ENCODE measurements at regions not wholly inside any gene's neighbourhood (a gene's known extent, or its start where the extent isn't known, plus 50 kb on each side); places are given as distances from the start of the nearest gene placed in this dataset.
A peak's percentile ranks its signal among the peaks of the same experiment; 100 is the strongest.

- peak; percentile 76 for TF ChIP-seq PATZ1 (tag by site-specific recombination; IDR thresholded peaks at IDR 0.05)
- TF ChIP-seq ZNF561 (tag by site-specific recombination; IDR thresholded peaks at IDR 0.05; ENCODE audit: borderline replicate concordance): peak; percentile 87
Measured at GRCh38 chr1:231106347-231106746, 55.5 kb upstream of the TRIM67 start (continued).

- no peak overlapping the region for H3K27ac ChIP-seq (ENCODE audit: extremely low read depth, low read depth, low read length)
- H3K9me3 ChIP-seq (ENCODE audit: control insufficient read depth, insufficient read depth, low read depth, low read length): no peaks in the 10 kb centered on the region
- ChIA-PET CTCF (interaction anchor here (0.7 to 0.8 kb wide), 2 partner anchors 11 to 13 kb away, joined by 3 read pairs; no protein-coding TSS in a partner anchor), POLR2A (no interaction called here)
- TF ChIP-seq ZNF10 (tag by site-specific recombination; IDR thresholded peaks at IDR 0.05) (peak; percentile 87), ZNF132 (tag by site-specific recombination; IDR thresholded peaks at IDR 0.05; ENCODE audit: borderline replicate concordance) (no peak)
- H3K4me1 ChIP-seq (ENCODE audit: control insufficient read depth, insufficient read depth, low read length): peaks cover 10% of the 10 kb centered on the region
- no peaks in the 10 kb centered on the region for H3K36me3 ChIP-seq (ENCODE audit: control insufficient read depth in 2 of 2, insufficient read depth in 1 of 2, low read length in 2 of 2)
- no peak overlapping the region for H3K4me3 ChIP-seq (ENCODE audit: low read depth, low read length)
Measured at GRCh38 chr1:231104917-231105316, 56.9 kb upstream of the TRIM67 start.

- Histone ChIP-seq H3K27ac (ENCODE audit: extremely low read depth, low read depth, low read length) (no peak overlapping the region), H3K4me3 (ENCODE audit: low read depth, low read length) (no peak overlapping the region), H3K4me1 (ENCODE audit: control insufficient read depth, insufficient read depth, low read length) (peaks cover 10% of the 10 kb centered on the region), H3K36me3 (ENCODE audit: control insufficient read depth in 2 of 2, insufficient read depth in 1 of 2, low read length in 2 of 2) (no peaks in the 10 kb centered on the region), H3K9me3 (ENCODE audit: control insufficient read depth, insufficient read depth, low read depth, low read length) (no peaks in the 10 kb centered on the region)
- TF ChIP-seq BCL11A (tag by site-specific recombination; IDR thresholded peaks at IDR 0.05; ENCODE audit: low read depth): no peak
- POLR2A ChIA-PET: no interaction called here
- CTCF ChIA-PET: no interaction called here
Measured at GRCh38 chr1:231103961-231104360, 57.9 kb upstream of the TRIM67 start.

GRCh38 chr1:231099996-231100767, 60.1 kb upstream of the FAM89A start:
- Histone ChIP-seq H3K4me3 (ENCODE audit: low read depth, low read length) (no peak overlapping the region), H3K36me3 (ENCODE audit: control insufficient read depth in 2 of 2, insufficient read depth in 1 of 2, low read length in 2 of 2) (no peaks in the 10 kb centered on the region), H3K27ac (ENCODE audit: extremely low read depth, low read depth, low read length) (no peak overlapping the region), H3K4me1 (ENCODE audit: control insufficient read depth, insufficient read depth, low read length) (no peaks in the 10 kb centered on the region), H3K9me3 (ENCODE audit: control insufficient read depth, insufficient read depth, low read depth, low read length) (no peaks in the 10 kb centered on the region)
- CTCF ChIA-PET: interaction anchor here (1.3 kb wide), 1 partner anchor 11 kb away, joined by 4 read pairs; no protein-coding TSS in a partner anchor
- POLR2A ChIA-PET: no interaction called here
- TF ChIP-seq ZNF24 (tag by site-specific recombination; IDR thresholded peaks at IDR 0.05): no peak
- TF ChIP-seq ZFP69B (tag by site-specific recombination; IDR thresholded peaks at IDR 0.05): no peak
- no peak for TF ChIP-seq BCL11A (tag by site-specific recombination; IDR thresholded peaks at IDR 0.05; ENCODE audit: low read depth)
- TF ChIP-seq ZNF670 (tag by site-specific recombination; IDR thresholded peaks at IDR 0.05; ENCODE audit: low read depth): no peak
- TF ChIP-seq ZNF639 (tag by site-specific recombination; IDR thresholded peaks at IDR 0.05): no peak
- no peak for TF ChIP-seq AEBP2 (tag by site-specific recombination; IDR thresholded peaks at IDR 0.05; ENCODE audit: borderline replicate concordance)
- TF ChIP-seq GLI4 (tag by site-specific recombination; IDR thresholded peaks at IDR 0.05): no peak
- no peak for TF ChIP-seq ZNF501 (tag by site-specific recombination; IDR thresholded peaks at IDR 0.05)
- TF ChIP-seq ZNF324 (tag by site-specific recombination; IDR thresholded peaks at IDR 0.05): no peak
- no peak for TF ChIP-seq ZBTB26 (tag by site-specific recombination; optimal IDR thresholded peaks at IDR 0.05)
- TF ChIP-seq ZSCAN18 (tag by site-specific recombination; IDR thresholded peaks at IDR 0.05): no peak
- no peak for TF ChIP-seq ZNF26 (tag by site-specific recombination; IDR thresholded peaks at IDR 0.05)

All from HEK293 (cell line).